ENCODE measurements at regions not wholly inside any gene's neighbourhood (a gene's known extent, or its start where the extent isn't known, plus 50 kb on each side); places are given as distances from the start of the nearest gene placed in this dataset.

DNA sequence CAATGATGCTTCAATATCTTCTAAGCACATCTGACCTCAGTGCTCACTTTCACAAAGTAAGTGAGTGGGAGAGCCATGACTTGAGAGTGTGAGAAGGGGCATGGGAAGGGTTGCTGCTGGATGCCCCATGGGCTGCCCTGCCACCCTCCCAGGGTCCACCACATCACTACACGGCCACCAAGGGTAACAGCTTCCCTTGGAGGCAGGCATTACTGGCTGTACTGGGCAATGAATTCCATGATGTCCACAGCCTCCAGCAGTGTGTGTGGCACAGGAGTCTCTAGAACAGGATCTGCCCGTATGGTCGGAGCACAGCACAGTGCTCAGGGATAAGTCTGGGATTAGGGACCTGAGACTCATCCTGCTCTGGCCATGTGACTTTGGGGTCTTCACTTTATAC, 481.0 kb upstream of the MYT1L start:
- TF ChIP-seq, protein P1, sequence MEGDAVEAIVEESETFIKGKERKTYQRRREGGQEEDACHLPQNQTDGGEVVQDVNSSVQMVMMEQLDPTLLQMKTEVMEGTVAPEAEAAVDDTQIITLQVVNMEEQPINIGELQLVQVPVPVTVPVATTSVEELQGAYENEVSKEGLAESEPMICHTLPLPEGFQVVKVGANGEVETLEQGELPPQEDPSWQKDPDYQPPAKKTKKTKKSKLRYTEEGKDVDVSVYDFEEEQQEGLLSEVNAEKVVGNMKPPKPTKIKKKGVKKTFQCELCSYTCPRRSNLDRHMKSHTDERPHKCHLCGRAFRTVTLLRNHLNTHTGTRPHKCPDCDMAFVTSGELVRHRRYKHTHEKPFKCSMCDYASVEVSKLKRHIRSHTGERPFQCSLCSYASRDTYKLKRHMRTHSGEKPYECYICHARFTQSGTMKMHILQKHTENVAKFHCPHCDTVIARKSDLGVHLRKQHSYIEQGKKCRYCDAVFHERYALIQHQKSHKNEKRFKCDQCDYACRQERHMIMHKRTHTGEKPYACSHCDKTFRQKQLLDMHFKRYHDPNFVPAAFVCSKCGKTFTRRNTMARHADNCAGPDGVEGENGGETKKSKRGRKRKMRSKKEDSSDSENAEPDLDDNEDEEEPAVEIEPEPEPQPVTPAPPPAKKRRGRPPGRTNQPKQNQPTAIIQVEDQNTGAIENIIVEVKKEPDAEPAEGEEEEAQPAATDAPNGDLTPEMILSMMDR (IDR thresholded peaks at IDR 0.05; ENCODE audit: low read length) = no peak
- no peak for TF ChIP-seq EZH2 (IDR thresholded peaks at IDR 0.05; ENCODE audit: borderline replicate concordance, low read length)
